GM12878 (cell line): ENCODE measurements at regions not wholly inside any gene's neighbourhood (a gene's known extent, or its start where the extent isn't known, plus 50 kb on each side); places are given as distances from the start of the nearest gene placed in this dataset.

Source experiments
- ATAC-seq: fragments of 200-7000 bp; cut with Tn5 transposase; 3 replicates; pipeline ENCODE4 v1.9.1; 2020; ENCODE audit warnings: mild to moderate bottlenecking, moderate library complexity
- BruUV-seq: library from RNA; stranded (reverse); fragments of 400-500 nt; replicated peaks from 2 replicates; lab custom pipeline; 2021; lab: Mats Ljungman, UMichigan
- CTCF ChIA-PET: fragments of 300-600 bp; sonication (Branson Sonifier 250); formaldehyde crosslinking; extraction: SDS; loops from one replicate; lab custom pipeline; 2021; ENCODE audit warnings: inconsistent platforms; lab: Yijun Ruan, JAX
- POLR2A ChIA-PET: fragments of 350-600 bp; formaldehyde crosslinking; extraction: SDS; loops from one replicate; lab custom pipeline; 2021; ENCODE audit warnings: inconsistent platforms; lab: Charles Lee
- RAD21 ChIA-PET: fragments of 300-600 bp; sonication (Branson Sonifier 250); formaldehyde crosslinking; loops from one replicate; lab custom pipeline; 2023; ENCODE audit warnings: antibody characterized with exemption; ENCODE audit not compliant: unreplicated experiment; lab: Charles Lee
- SMC1A ChIA-PET: fragments of 300-600 bp; sonication (Branson Sonifier 250); formaldehyde crosslinking; loops from one replicate; lab custom pipeline; 2023; ENCODE audit not compliant: unreplicated experiment, uncharacterized antibody; lab: Charles Lee
- DNase-seq: peaks from one replicate; pipeline ENCODE4 v3.0.0-alpha.2; 2011; ENCODE audit warnings: low read depth, low spot score
- FAIRE-seq: peaks from 3 replicates; lab custom pipeline; 2011; peaks lifted over from hg19 to GRCh38; lab: Jason Lieb, UNC
- H2AFZ ChIP-seq: 2 replicates; pipeline ENCODE4 v1.6.0; 2011; ENCODE audit warnings: low read depth, low read length, control low read depth; ENCODE audit not compliant: control insufficient read depth
- H3K27ac ChIP-seq: 2 replicates; pipeline ENCODE4 v1.5.1; 2011; ENCODE audit warnings: control low read depth; ENCODE audit not compliant: control insufficient read depth, insufficient read depth
- H3K27me3 ChIP-seq, 2 experiments: replicated peaks in 1 of 2; 2 replicates each; pipeline versions ENCODE4 v1.6.0 to v1.6.1; 2011; ENCODE audit warnings: low read length in 1 of 2; ENCODE audit not compliant: control insufficient read depth in 2 of 2, insufficient read depth in 2 of 2
- H3K36me3 ChIP-seq, 2 experiments: 2 replicates each; pipeline ENCODE4 v1.5.1; 2011; ENCODE audit warnings: low read length in 1 of 2; ENCODE audit not compliant: control insufficient read depth in 2 of 2, insufficient read depth in 2 of 2
- H3K4me1 ChIP-seq: 2 replicates; pipeline ENCODE4 v1.6.1; 2011; ENCODE audit warnings: mild to moderate bottlenecking, low read length, moderate library complexity, mixed read lengths; ENCODE audit not compliant: control insufficient read depth, insufficient read depth
- H3K4me2 ChIP-seq: 2 replicates; pipeline ENCODE4 v1.6.0; 2011; ENCODE audit warnings: control low read depth; ENCODE audit not compliant: control insufficient read depth, insufficient read depth
- H3K4me3 ChIP-seq: fragments of 200-600 bp; sonication (generic); 2 replicates; pipeline ENCODE4 v1.5.1; 2016
- H3K79me2 ChIP-seq: 2 replicates; pipeline ENCODE4 v1.6.0; 2011; ENCODE audit warnings: low read length; ENCODE audit not compliant: control insufficient read depth, insufficient read depth
- H3K9ac ChIP-seq: 2 replicates; pipeline ENCODE4 v1.8.0; 2011; ENCODE audit warnings: low read length, control low read depth, mixed read lengths; ENCODE audit not compliant: control insufficient read depth, insufficient read depth
- H3K9me3 ChIP-seq: replicated peaks from 3 replicates; pipeline ENCODE4 v1.5.1; 2011; ENCODE audit warnings: mild to moderate bottlenecking, low read length; ENCODE audit not compliant: control insufficient read depth, insufficient read depth
- H4K20me1 ChIP-seq: 2 replicates; pipeline ENCODE4 v1.6.0; 2011; ENCODE audit not compliant: control insufficient read depth, insufficient read depth
- E2F8 ChIP-seq: fragments of 450-650 bp; IDR thresholded peaks from 2 replicates; pipeline ENCODE4 v1.6.1; 2018; ENCODE audit warnings: mild to moderate bottlenecking, low read depth, moderate library complexity; ENCODE audit not compliant: partially characterized antibody
- HCFC1 ChIP-seq: fragments of 150-350 bp; IDR thresholded peaks from 2 replicates; pipeline ENCODE4 v1.6.1; 2014; ENCODE audit warnings: low read length
- LARP7 ChIP-seq: fragments of 450-650 bp; IDR thresholded peaks from 2 replicates; pipeline ENCODE4 v1.6.1; 2017; ENCODE audit warnings: mild to moderate bottlenecking
- POLR2AphosphoS2 ChIP-seq: IDR thresholded peaks from 2 replicates; pipeline ENCODE4 v1.6.1; 2011; ENCODE audit warnings: low read depth, mild to moderate bottlenecking, low read length, improper control_type of control experiment, moderate library complexity
- REST ChIP-seq: IDR thresholded peaks from 2 replicates; pipeline ENCODE4 v1.6.1; 2012; ENCODE audit warnings: mild to moderate bottlenecking, low read depth, low read length
- SP1 ChIP-seq: IDR thresholded peaks from one replicate; pipeline ENCODE4 v1.6.1; 2011; ENCODE audit warnings: low read depth, low read length
- SUZ12 ChIP-seq: fragments of 200-600 bp; sonication (generic); IDR thresholded peaks from one replicate; pipeline ENCODE4 v1.6.1; 2018; ENCODE audit warnings: antibody characterized with exemption, mild to moderate bottlenecking; ENCODE audit not compliant: unreplicated experiment
- WGBS: methylation state at CpG from one replicate; pipeline ENCODE4 v1.1.6; 2016; ENCODE audit warnings: low lambda C conversion rate; ENCODE audit not compliant: insufficient replicate concordance, insufficient coverage; ENCODE audit errors: missing lambda C conversion rate; 5-methylcytosine and 5-hydroxymethylcytosine counted together
- in situ Hi-C: fragments of 300-500 bp; cut with MboI; formaldehyde crosslinking; loops from 9 replicates; pipeline ENCODE4 v1.14.3; 2018; ENCODE audit warnings: mixed read lengths
- intact Hi-C: fragments of 100-400 bp; cut with micrococcal nuclease; formaldehyde crosslinking; loops from one replicate; pipeline ENCODE4 v1.14.2; 2022; ENCODE audit not compliant: unreplicated experiment

GRCh38 chr18:60870261-60871153, 462.7 kb upstream of the CDH20 start:
- H3K4me1 ChIP-seq, result no peaks in the 10 kb centered on the region
- POLR2A ChIA-PET, result no interaction called here
- intact Hi-C loops, result no loop called here
- no peak for FAIRE-seq
- no peak overlapping the region for H3K9ac ChIP-seq
- no peak overlapping the region for H3K4me2 ChIP-seq
- RAD21 ChIA-PET, result no interaction called here
- H2AFZ ChIP-seq, result no peak overlapping the region
- no TSS peak for BruUV-seq
- H3K27ac ChIP-seq, result no peak overlapping the region
- in situ Hi-C loops, result no loop called here
- H3K9me3 ChIP-seq, result no peaks in the 10 kb centered on the region
- H3K79me2 ChIP-seq, result no peaks in the 10 kb centered on the region
- H4K20me1 ChIP-seq, result no peaks in the 10 kb centered on the region
- TF ChIP-seq POLR2AphosphoS2 (no peak), HCFC1 (no peak), REST (no peak), SP1 (no peak), SUZ12 (no peak), LARP7 (no peak), E2F8 (no peak)
- TF ChIP-seq, all 136 proteins: peak for 0
- Histone ChIP-seq H3K4me3 (no peak overlapping the region), H3K36me3 (no peaks in the 10 kb centered on the region), H3K27me3 (no peaks in the 10 kb centered on the region)
- SMC1A ChIA-PET, result interaction anchor here (1.0 kb wide), 1 partner anchor 21 kb away, joined by 3 read pairs; no protein-coding TSS in a partner anchor
- CTCF ChIA-PET, result no interaction called here
- WGBS, result 4% methylated on average over 2 of the region's 2 CpGs
- DNase-seq (no peak), ATAC-seq (no peak)
